NB4 (cell line): ENCODE measurements at regions not wholly inside any gene's neighbourhood (a gene's known extent, or its start where the extent isn't known, plus 50 kb on each side); places are given as distances from the start of the nearest gene placed in this dataset.

Source experiments
- DNase-seq: peaks from one replicate; pipeline ENCODE4 v3.0.0; 2010; ENCODE audit warnings: low read depth
- H3K4me3 ChIP-seq: one replicate; pipeline ENCODE4 v1.5.1; 2011; ENCODE audit warnings: mild to moderate bottlenecking, low read depth, low read length, moderate library complexity
- MYC ChIP-seq: IDR thresholded peaks from 2 replicates; pipeline ENCODE4 v1.6.1; 2011; ENCODE audit warnings: low read depth, low read length
- POLR2A ChIP-seq: IDR thresholded peaks from 2 replicates; pipeline ENCODE4 v1.6.1; 2011; ENCODE audit warnings: mild to moderate bottlenecking; ENCODE audit not compliant: insufficient read length; ENCODE audit errors: extremely low read depth
- TF ChIP-seq, protein P1 (sequence below): IDR thresholded peaks from 2 replicates; pipeline ENCODE4 v1.6.1; 2011; ENCODE audit warnings: low read depth, low read length
- TF ChIP-seq, protein P2 (sequence below): IDR thresholded peaks from one replicate; pipeline ENCODE4 v1.5.1; 2012; ENCODE audit warnings: low read depth, low read length

DNA sequence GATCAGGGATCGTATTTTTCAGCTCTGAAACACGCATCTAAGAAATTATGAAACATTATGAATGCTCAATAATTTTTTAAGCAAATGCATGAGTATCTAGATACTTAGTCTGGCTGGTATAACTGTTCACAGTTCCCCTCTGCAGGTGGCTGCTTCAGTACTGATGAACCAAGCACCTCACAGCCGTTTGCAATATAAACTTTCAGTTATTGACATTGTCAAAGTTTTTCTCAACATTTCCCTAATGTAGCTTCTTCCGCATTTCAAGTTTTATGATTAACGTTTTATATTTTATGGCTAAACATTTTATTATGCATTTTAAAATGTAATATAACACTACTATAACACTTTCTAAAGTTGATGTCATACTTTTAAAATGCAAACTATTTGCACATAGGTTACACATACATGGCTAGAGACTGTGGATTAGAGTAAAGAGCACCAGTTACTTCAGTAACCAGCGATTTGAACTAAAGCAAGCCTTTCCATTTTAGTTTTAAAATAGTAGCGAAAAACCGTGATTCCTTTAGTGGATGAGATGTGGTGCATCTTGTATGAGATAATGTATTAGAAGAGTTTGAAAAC, 495.4 kb downstream of the XIRP2 start:
- TF ChIP-seq POLR2A = no peak
- TF ChIP-seq, protein P1, sequence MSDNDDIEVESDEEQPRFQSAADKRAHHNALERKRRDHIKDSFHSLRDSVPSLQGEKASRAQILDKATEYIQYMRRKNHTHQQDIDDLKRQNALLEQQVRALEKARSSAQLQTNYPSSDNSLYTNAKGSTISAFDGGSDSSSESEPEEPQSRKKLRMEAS = no peak
- TF ChIP-seq, protein P2, sequence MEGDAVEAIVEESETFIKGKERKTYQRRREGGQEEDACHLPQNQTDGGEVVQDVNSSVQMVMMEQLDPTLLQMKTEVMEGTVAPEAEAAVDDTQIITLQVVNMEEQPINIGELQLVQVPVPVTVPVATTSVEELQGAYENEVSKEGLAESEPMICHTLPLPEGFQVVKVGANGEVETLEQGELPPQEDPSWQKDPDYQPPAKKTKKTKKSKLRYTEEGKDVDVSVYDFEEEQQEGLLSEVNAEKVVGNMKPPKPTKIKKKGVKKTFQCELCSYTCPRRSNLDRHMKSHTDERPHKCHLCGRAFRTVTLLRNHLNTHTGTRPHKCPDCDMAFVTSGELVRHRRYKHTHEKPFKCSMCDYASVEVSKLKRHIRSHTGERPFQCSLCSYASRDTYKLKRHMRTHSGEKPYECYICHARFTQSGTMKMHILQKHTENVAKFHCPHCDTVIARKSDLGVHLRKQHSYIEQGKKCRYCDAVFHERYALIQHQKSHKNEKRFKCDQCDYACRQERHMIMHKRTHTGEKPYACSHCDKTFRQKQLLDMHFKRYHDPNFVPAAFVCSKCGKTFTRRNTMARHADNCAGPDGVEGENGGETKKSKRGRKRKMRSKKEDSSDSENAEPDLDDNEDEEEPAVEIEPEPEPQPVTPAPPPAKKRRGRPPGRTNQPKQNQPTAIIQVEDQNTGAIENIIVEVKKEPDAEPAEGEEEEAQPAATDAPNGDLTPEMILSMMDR = no peak
- no peak for TF ChIP-seq MYC
- no peak overlapping the region for H3K4me3 ChIP-seq
- no peak for DNase-seq

DNA sequence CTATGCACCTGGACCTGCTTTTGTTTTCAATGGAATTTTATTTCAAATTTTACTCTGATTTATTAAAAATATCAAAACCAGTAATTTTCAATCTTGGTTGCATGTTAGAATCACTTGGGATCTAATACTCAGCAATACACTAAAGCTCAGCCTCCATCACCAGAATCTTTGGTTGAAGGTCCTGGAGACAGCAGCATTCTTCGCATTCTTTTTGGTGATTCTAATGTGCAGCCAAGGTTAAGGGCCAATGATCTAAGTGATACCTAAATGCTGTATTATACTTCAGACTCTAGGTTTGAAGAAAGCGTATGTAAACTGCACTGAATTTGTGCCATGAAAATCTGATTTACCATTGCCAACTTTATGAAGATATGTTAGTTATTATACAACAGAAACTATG, 493.1 kb downstream of the XIRP2 start:
- H3K4me3 ChIP-seq = no peak overlapping the region
- TF ChIP-seq POLR2A (no peak), MYC (no peak)
- TF ChIP-seq, protein P1 = no peak
- TF ChIP-seq, protein P2 = no peak
- no peak for DNase-seq

DNA sequence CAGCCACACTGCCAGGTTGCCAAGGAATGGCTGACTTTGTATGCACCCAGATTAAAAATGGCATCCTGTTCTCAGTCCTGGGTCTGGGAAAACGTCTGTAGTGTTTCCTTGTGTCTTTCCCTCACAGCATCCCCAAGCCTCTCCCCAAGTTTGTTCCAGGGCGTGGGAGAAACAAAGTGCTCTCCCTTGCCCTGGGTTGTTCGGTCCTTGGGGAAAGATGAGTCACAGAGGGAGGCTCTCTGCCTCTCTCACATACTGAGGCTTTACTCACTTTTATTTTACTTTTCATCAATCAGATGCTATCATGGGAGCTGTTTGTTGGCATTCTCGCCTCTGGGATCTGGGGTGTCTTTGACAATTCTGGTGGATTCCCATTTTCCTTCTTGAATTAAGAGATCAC, 492.3 kb downstream of the XIRP2 start:
- TF ChIP-seq MYC (no peak), POLR2A (no peak)
- TF ChIP-seq, protein P2 = no peak
- TF ChIP-seq, protein P1 = no peak
- DNase-seq = no peak

DNA sequence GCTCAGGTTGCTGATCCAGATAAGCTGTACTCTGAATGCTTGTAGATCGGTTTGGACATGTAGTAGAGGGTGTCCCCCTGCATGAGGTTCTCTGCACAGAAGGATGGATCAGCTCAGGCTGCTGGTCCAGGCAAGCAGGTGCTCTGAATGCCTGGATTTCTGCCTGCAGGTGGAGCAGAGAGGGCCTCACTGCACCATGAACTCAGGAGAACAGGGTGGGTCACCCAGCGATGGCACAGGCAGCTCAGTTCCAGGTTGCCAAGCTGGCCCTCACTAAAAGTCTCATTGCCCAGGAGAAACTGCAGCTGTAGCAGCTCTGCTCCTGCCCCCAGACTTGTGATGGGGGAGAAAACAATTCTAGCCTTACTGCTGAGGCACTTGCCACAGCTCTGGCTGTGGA, 491.8 kb downstream of the XIRP2 start:
- TF ChIP-seq, protein P1 = no peak
- TF ChIP-seq, protein P2 = no peak
- no peak for TF ChIP-seq MYC
- TF ChIP-seq POLR2A = no peak
- no peak overlapping the region for H3K4me3 ChIP-seq
- DNase-seq = no peak

More for the DNA sequence above, 492.3 kb downstream of the XIRP2 start:
- H3K4me3 ChIP-seq = no peak overlapping the region

DNA sequence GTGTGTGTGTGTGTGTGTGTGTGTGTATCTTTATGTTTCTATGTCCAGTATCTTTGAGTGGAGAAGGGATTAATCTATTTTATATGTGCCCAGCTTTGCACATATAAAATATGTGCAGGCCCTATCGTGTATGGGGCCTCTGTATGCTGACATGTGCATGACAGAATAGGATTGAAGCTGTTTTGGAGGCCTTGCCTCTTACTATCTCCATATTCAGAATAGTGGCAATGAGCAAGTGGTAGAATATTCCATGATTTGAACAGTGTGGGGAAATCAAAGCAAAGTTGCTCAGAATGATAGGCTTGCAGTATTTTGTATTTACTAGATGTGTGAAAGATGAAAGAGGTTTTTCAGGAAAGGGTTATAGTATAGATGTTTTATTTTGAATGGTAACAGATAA, 480.8 kb downstream of the XIRP2 start:
- no peak for TF ChIP-seq POLR2A
- TF ChIP-seq, protein P1 = no peak
- no peak for TF ChIP-seq MYC
- TF ChIP-seq, protein P2 = no peak
- DNase-seq = no peak
- no peak overlapping the region for H3K4me3 ChIP-seq
